ENCODE measurements at regions not wholly inside any gene's neighbourhood (a gene's known extent, or its start where the extent isn't known, plus 50 kb on each side); places are given as distances from the start of the nearest gene placed in this dataset.

- TF ChIP-seq, protein P1, sequence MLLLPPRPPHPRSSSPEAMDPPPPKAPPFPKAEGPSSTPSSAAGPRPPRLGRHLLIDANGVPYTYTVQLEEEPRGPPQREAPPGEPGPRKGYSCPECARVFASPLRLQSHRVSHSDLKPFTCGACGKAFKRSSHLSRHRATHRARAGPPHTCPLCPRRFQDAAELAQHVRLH (CRISPR knock-in tag; IDR thresholded peaks at IDR 0.05; ENCODE audit: borderline replicate concordance, low read depth) = no peak
Observed at GRCh38 chr4:45566896-45567603, 556.8 kb downstream of the GABRG1 start (continued).

DNA sequence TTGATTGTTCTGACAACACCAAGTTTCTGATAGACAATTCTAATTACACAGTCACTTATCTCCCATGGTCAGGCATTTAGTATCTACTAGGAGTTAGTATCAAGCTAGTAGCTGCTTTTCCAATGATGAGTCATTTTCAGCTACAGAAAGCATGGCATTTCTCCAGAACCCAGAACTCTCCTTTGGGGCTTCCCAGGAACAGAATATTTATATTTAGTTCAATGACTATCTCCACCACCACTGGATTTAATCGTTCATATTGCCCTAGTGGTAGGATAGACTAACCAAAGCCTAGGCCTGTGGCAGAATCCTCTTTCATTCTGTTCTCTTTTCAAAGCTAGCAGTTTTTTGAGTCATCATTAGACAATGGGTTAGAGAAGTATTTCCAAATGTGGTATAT lies 569.4 kb downstream of the GABRG1 start:
- no peak for FAIRE-seq
- 0% methylated on average over 1 of the region's 1 CpG for WGBS (ENCODE audit: low lambda C conversion rate)
- intact Hi-C loops (cut with micrococcal nuclease; ENCODE audit: unreplicated experiment) = no loop called here
- H3K4me3 ChIP-seq (replicated peaks in 1 of 3; ENCODE audit: insufficient read depth in 1 of 3, low read depth in 2 of 3, low read length in 3 of 3) = no peak overlapping the region
- POLR2A ChIA-PET = no interaction called here
- no peaks in the 10 kb centered on the region for H3K4me1 ChIP-seq (ENCODE audit: insufficient read depth, low read length)
- H3K79me2 ChIP-seq (ENCODE audit: insufficient read depth, low read length) = no peaks in the 10 kb centered on the region
- CTCF ChIA-PET (ENCODE audit: low intra/inter-chr PET ratio, low total read pairs) = no interaction called here
- no peak for DNase-seq (ENCODE audit: low spot score)
- no peak for ATAC-seq
- no peak overlapping the region for H2AFZ ChIP-seq (ENCODE audit: low read length)
- in situ Hi-C loops (cut with HindIII; ENCODE audit: extremely low pct_ligation_motif_present, low pct_unique_long_range_greater_than_20kb) = no loop called here
- no peak for TF ChIP-seq SRSF4 (IDR thresholded peaks at IDR 0.05; ENCODE audit: low read depth, low read length, poor library complexity, severe bottlenecking)
- TF ChIP-seq ZZZ3 (CRISPR knock-in tag; IDR thresholded peaks at IDR 0.05; ENCODE audit: borderline replicate concordance) = no peak
- no peak for TF ChIP-seq PHF5A (CRISPR knock-in tag; IDR thresholded peaks at IDR 0.05; ENCODE audit: low read depth, unreplicated experiment)
- no peak for TF ChIP-seq HCFC1 (IDR thresholded peaks at IDR 0.05; ENCODE audit: low read depth, low read length)
- no peak for TF ChIP-seq KLF11 (CRISPR knock-in tag; IDR thresholded peaks at IDR 0.05)
- TF ChIP-seq, protein P2, sequence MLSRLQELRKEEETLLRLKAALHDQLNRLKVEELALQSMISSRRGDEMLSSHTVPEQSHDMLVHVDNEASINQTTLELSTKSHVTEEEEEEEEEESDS (CRISPR knock-in tag; IDR thresholded peaks at IDR 0.05; ENCODE audit: borderline replicate concordance) = no peak
- TF ChIP-seq, protein P3, sequence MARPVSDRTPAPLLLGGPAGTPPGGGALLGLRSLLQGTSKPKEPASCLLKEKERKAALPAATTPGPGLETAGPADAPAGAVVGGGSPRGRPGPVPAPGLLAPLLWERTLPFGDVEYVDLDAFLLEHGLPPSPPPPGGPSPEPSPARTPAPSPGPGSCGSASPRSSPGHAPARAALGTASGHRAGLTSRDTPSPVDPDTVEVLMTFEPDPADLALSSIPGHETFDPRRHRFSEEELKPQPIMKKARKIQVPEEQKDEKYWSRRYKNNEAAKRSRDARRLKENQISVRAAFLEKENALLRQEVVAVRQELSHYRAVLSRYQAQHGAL (CRISPR knock-in tag; IDR thresholded peaks at IDR 0.05; ENCODE audit: not compliant biosample characterization) = no peak
- TF ChIP-seq, protein P4, sequence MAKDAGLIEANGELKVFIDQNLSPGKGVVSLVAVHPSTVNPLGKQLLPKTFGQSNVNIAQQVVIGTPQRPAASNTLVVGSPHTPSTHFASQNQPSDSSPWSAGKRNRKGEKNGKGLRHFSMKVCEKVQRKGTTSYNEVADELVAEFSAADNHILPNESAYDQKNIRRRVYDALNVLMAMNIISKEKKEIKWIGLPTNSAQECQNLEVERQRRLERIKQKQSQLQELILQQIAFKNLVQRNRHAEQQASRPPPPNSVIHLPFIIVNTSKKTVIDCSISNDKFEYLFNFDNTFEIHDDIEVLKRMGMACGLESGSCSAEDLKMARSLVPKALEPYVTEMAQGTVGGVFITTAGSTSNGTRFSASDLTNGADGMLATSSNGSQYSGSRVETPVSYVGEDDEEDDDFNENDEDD (CRISPR knock-in tag; IDR thresholded peaks at IDR 0.05; ENCODE audit: borderline replicate concordance) = no peak
- TF ChIP-seq KLF6 (CRISPR knock-in tag; IDR thresholded peaks at IDR 0.05) = no peak
- no TSS peak for BruUV-seq (replicated peaks)
- no peak overlapping the region for H3K9ac ChIP-seq (ENCODE audit: insufficient read depth, low read depth, low read length)
- no peak overlapping the region for H3K27ac ChIP-seq (ENCODE audit: extremely low read length, insufficient read depth, low read length)
- no peak overlapping the region for H3K4me2 ChIP-seq (ENCODE audit: low read depth, low read length)
- no peaks in the 10 kb centered on the region for H4K20me1 ChIP-seq (ENCODE audit: insufficient read depth, low read length)
- H3K27me3 ChIP-seq (ENCODE audit: control insufficient read depth in 1 of 2, insufficient read depth in 2 of 2, low read length in 2 of 2) = no peaks in the 10 kb centered on the region
- H3K9me3 ChIP-seq (ENCODE audit: low read length) = no peaks in the 10 kb centered on the region
- H3K36me3 ChIP-seq (replicated peaks in 1 of 2; ENCODE audit: control insufficient read depth in 1 of 2, insufficient read depth in 2 of 2, low read length in 2 of 2) = no peaks in the 10 kb centered on the region

Data from HepG2 (cell line).